NCI-H69 (cell line): ENCODE measurements at regions not wholly inside any gene's neighbourhood (a gene's known extent, or its start where the extent isn't known, plus 50 kb on each side); places are given as distances from the start of the nearest gene placed in this dataset.

Experiments used
- DNase-seq: peaks from one replicate; lab custom pipeline; 2025; lab: John Stamatoyannopoulos, UW

GRCh38 chr2:213202011-213202410, 50.6 kb upstream of the IKZF2 start:
- DNase-seq = no peak

GRCh38 chr2:213205944-213206343, 54.5 kb upstream of the IKZF2 start:
- no peak for DNase-seq

GRCh38 chr2:213213186-213213585, 61.8 kb upstream of the IKZF2 start:
- DNase-seq = no peak

- no peak for DNase-seq
Observed at GRCh38 chr2:213214209-213214608, 62.8 kb upstream of the IKZF2 start.

GRCh38 chr2:213216461-213216860, 65.0 kb upstream of the IKZF2 start:
- DNase-seq = no peak

GRCh38 chr2:213219816-213220215, 64.4 kb upstream of the SPAG16 start:
- no peak for DNase-seq

GRCh38 chr2:213220967-213221603, 63.2 kb upstream of the SPAG16 start:
- DNase-seq = no peak

GRCh38 chr2:213221957-213222356, 62.3 kb upstream of the SPAG16 start:
- no peak for DNase-seq

GRCh38 chr2:213224366-213224765, 59.9 kb upstream of the SPAG16 start:
- DNase-seq = no peak

GRCh38 chr2:213225866-213226265, 58.4 kb upstream of the SPAG16 start:
- DNase-seq = no peak

GRCh38 chr2:213227458-213227857, 56.8 kb upstream of the SPAG16 start:
- DNase-seq = no peak

GRCh38 chr2:213228638-213229037, 55.6 kb upstream of the SPAG16 start:
- DNase-seq = no peak

- no peak for DNase-seq
Observed at GRCh38 chr2:213229814-213230213, 54.5 kb upstream of the SPAG16 start.

GRCh38 chr2:213231966-213232365, 52.3 kb upstream of the SPAG16 start:
- no peak for DNase-seq

- DNase-seq = peak; percentile 24
Observed at GRCh38 chr2:213232649-213233437, 51.4 kb upstream of the SPAG16 start.

GRCh38 chr2:213233438-213234330, 50.6 kb upstream of the SPAG16 start:
- DNase-seq = no peak
